ENCODE measurements at regions not wholly inside any gene's neighbourhood (a gene's known extent, or its start where the extent isn't known, plus 50 kb on each side); places are given as distances from the start of the nearest gene placed in this dataset.

- TF ChIP-seq POLR2A (IDR thresholded peaks at IDR 0.05) (no peak), CTCF (IDR thresholded peaks at IDR 0.05) (no peak), POLR2AphosphoS5 (IDR thresholded peaks at IDR 0.05) (no peak), EP300 (IDR thresholded peaks at IDR 0.05) (no peak)
These were observed 128.3 kb downstream of the NSG2 start for GRCh38 chr5:174173766-174174165.

All from gastroesophageal sphincter (tissue), 3 donors.